IMR-90 (cell line): ENCODE measurements at regions not wholly inside any gene's neighbourhood (a gene's known extent, or its start where the extent isn't known, plus 50 kb on each side); places are given as distances from the start of the nearest gene placed in this dataset.

Experiments used
- ATAC-seq: fragments of 200-7000 bp; cut with Tn5 transposase; 2 replicates; pipeline ENCODE4 v1.9.1; 2020; ENCODE audit warnings: low read depth, mild to moderate bottlenecking, moderate library complexity
- BruUV-seq: library from RNA; stranded (reverse); fragments of 400-500 nt; replicated peaks from 2 replicates; lab custom pipeline; 2021; lab: Mats Ljungman, UMichigan
- CTCF ChIA-PET: fragments of 300-600 bp; formaldehyde crosslinking; extraction: SDS; loops from one replicate; lab custom pipeline; 2021; ENCODE audit warnings: antibody characterized with exemption; lab: Yijun Ruan, JAX
- POLR2A ChIA-PET: fragments of 300-600 bp; sonication (Branson Sonifier 250); formaldehyde crosslinking; loops from one replicate; lab custom pipeline; 2022; ENCODE audit warnings: antibody characterized with exemption; ENCODE audit not compliant: unreplicated experiment; lab: Charles Lee
- DNase-seq: peaks from one replicate; pipeline ENCODE4 v3.0.0; 2013
- H2AFZ ChIP-seq: replicated peaks from 2 replicates; pipeline ENCODE3; 2013; ENCODE audit warnings: low read length, mild to moderate bottlenecking; ENCODE audit not compliant: poor library complexity
- H2AK5ac ChIP-seq: 2 replicates; pipeline ENCODE4 v1.6.1; 2013; ENCODE audit warnings: low read depth, low read length, inconsistent platforms
- H2AK9ac ChIP-seq: replicated peaks from 2 replicates; pipeline ENCODE3; 2013; ENCODE audit warnings: mild to moderate bottlenecking, low read depth, low read length, moderate library complexity; ENCODE audit not compliant: poor library complexity
- H2BK120ac ChIP-seq: 2 replicates; pipeline ENCODE4 v1.6.1; 2013; ENCODE audit warnings: low read depth, low read length, inconsistent platforms
- H2BK15ac ChIP-seq: 3 replicates; pipeline ENCODE4 v1.6.1; 2013; ENCODE audit warnings: low read depth, low read length, inconsistent platforms
- H2BK20ac ChIP-seq: 2 replicates; pipeline ENCODE4 v1.6.1; 2013; ENCODE audit warnings: low read depth, mild to moderate bottlenecking, inconsistent platforms, low read length, moderate library complexity
- H2BK5ac ChIP-seq: 2 replicates; pipeline ENCODE4 v1.6.1; 2013; ENCODE audit warnings: mild to moderate bottlenecking, low read depth, low read length, inconsistent platforms; ENCODE audit not compliant: poor library complexity, severe bottlenecking
- H3K14ac ChIP-seq: replicated peaks from 2 replicates; pipeline ENCODE4 v1.6.1; 2013; ENCODE audit warnings: low read depth, low read length, inconsistent platforms
- H3K18ac ChIP-seq: 2 replicates; pipeline ENCODE4 v1.6.1; 2013; ENCODE audit warnings: low read depth, low read length, control low read depth
- H3K23ac ChIP-seq: 2 replicates; pipeline ENCODE4 v1.6.1; 2013; ENCODE audit warnings: low read depth, low read length, inconsistent platforms
- H3K27ac ChIP-seq: 2 replicates; pipeline ENCODE4 v1.5.1; 2013; ENCODE audit warnings: mild to moderate bottlenecking, control low read depth, low read length; ENCODE audit not compliant: insufficient read depth
- H3K27me3 ChIP-seq: 2 replicates; pipeline ENCODE4 v1.6.1; 2013; ENCODE audit warnings: low read length; ENCODE audit not compliant: control insufficient read depth, insufficient read depth
- H3K36me3 ChIP-seq: 2 replicates; pipeline ENCODE4 v1.6.1; 2013; ENCODE audit warnings: low read length, mixed read lengths; ENCODE audit not compliant: control insufficient read depth, insufficient read depth
- H3K4ac ChIP-seq: 2 replicates; pipeline ENCODE4 v1.6.1; 2013; ENCODE audit warnings: low read depth, low read length, inconsistent platforms
- H3K4me1 ChIP-seq: 2 replicates; pipeline ENCODE4 v1.6.1; 2013; ENCODE audit warnings: low read length, mixed read lengths; ENCODE audit not compliant: control insufficient read depth, insufficient read depth
- H3K4me2 ChIP-seq: 2 replicates; pipeline ENCODE4 v1.6.1; 2013; ENCODE audit warnings: low read depth, mild to moderate bottlenecking, control low read depth, low read length, moderate library complexity
- H3K4me3 ChIP-seq: 2 replicates; pipeline ENCODE4 v1.5.1; 2013; ENCODE audit warnings: low read depth, mild to moderate bottlenecking, control low read depth, low read length, moderate library complexity; ENCODE audit not compliant: insufficient read depth
- H3K56ac ChIP-seq: 2 replicates; pipeline ENCODE4 v1.6.1; 2013; ENCODE audit warnings: low read length, inconsistent platforms; ENCODE audit not compliant: insufficient read depth; ENCODE audit errors: extremely low read depth
- H3K79me1 ChIP-seq, 2 experiments: 2 replicates each; pipeline ENCODE4 v1.6.1; 2013; ENCODE audit warnings: low read length in 2 of 2, inconsistent platforms in 1 of 2, low read depth in 1 of 2
- H3K9ac ChIP-seq: 2 replicates; pipeline ENCODE4 v1.6.1; 2013; ENCODE audit warnings: low read depth, low read length, control low read depth
- H3K9me1 ChIP-seq: 2 replicates; pipeline ENCODE4 v1.6.1; 2013; ENCODE audit warnings: low read length, inconsistent platforms; ENCODE audit not compliant: insufficient read depth
- H3K9me3 ChIP-seq: 2 replicates; pipeline ENCODE4 v1.6.1; 2013; ENCODE audit warnings: low read length; ENCODE audit not compliant: control insufficient read depth, insufficient read depth
- H4K20me1 ChIP-seq: 2 replicates; pipeline ENCODE4 v1.6.1; 2013; ENCODE audit warnings: low read length, inconsistent platforms; ENCODE audit not compliant: insufficient read depth
- H4K5ac ChIP-seq: 2 replicates; pipeline ENCODE4 v1.6.1; 2013; ENCODE audit warnings: mild to moderate bottlenecking, low read depth, low read length, control low read depth
- H4K8ac ChIP-seq, 2 experiments: 2 replicates each; pipeline ENCODE4 v1.6.1; 2013; ENCODE audit warnings: low read depth in 2 of 2, low read length in 2 of 2, control low read depth in 1 of 2, inconsistent platforms in 1 of 2
- H4K91ac ChIP-seq: 2 replicates; pipeline ENCODE4 v1.6.1; 2013; ENCODE audit warnings: low read depth, low read length, inconsistent platforms; ENCODE audit not compliant: insufficient read depth
- BHLHE40 ChIP-seq: fragments of 150-350 bp; IDR thresholded peaks from 2 replicates; pipeline ENCODE4 v1.6.1; 2016; ENCODE audit warnings: mild to moderate bottlenecking, low read depth, low read length
- CEBPB ChIP-seq: IDR thresholded peaks from 2 replicates; pipeline ENCODE4 v1.6.1; 2012; ENCODE audit warnings: low read depth, low read length, improper control_type of control experiment
- CHD1 ChIP-seq: IDR thresholded peaks from 2 replicates; pipeline ENCODE4 v1.6.1; 2012; ENCODE audit warnings: low read depth, low read length, improper control_type of control experiment
- CTCF ChIP-seq: conservative IDR thresholded peaks from 2 replicates; pipeline ENCODE4 v1.5.1; 2012; ENCODE audit warnings: mild to moderate bottlenecking, low read depth, low read length, improper control_type of control experiment
- FOS ChIP-seq: fragments of 150-350 bp; IDR thresholded peaks from 2 replicates; pipeline ENCODE4 v1.6.1; 2016; ENCODE audit warnings: low read depth, low read length
- MAFK ChIP-seq: IDR thresholded peaks from 2 replicates; pipeline ENCODE4 v1.6.1; 2012; ENCODE audit warnings: low read depth, low read length, improper control_type of control experiment
- MAZ ChIP-seq: IDR thresholded peaks from 2 replicates; pipeline ENCODE4 v1.6.1; 2012; ENCODE audit warnings: low read depth, mild to moderate bottlenecking, low read length, improper control_type of control experiment, moderate library complexity, borderline replicate concordance
- MXI1 ChIP-seq: IDR thresholded peaks from 2 replicates; pipeline ENCODE4 v1.6.1; 2012; ENCODE audit warnings: low read depth, mild to moderate bottlenecking, low read length, moderate library complexity, borderline replicate concordance
- NFE2L2 ChIP-seq: fragments of 150-350 bp; IDR thresholded peaks from 2 replicates; pipeline ENCODE4 v1.6.1; 2016; ENCODE audit warnings: low read depth, mild to moderate bottlenecking, low read length
- POLR2A ChIP-seq: IDR thresholded peaks from 2 replicates; pipeline ENCODE4 v1.6.1; 2012; ENCODE audit warnings: mild to moderate bottlenecking, low read depth, low read length
- RAD21 ChIP-seq: IDR thresholded peaks from 2 replicates; pipeline ENCODE4 v1.6.1; 2012; ENCODE audit warnings: low read length, improper control_type of control experiment
- RFX5 ChIP-seq: IDR thresholded peaks from 2 replicates; pipeline ENCODE4 v1.8.0; 2012; ENCODE audit warnings: low read depth, mild to moderate bottlenecking, low read length, moderate library complexity
- WGBS, 2 experiments: methylation state at CpG; one replicate each; pipeline versions ENCODE4 v1.1.5 to v1.1.7; 2013; ENCODE audit warnings: missing lambda C conversion rate in 2 of 2; ENCODE audit not compliant: insufficient read length in 1 of 2; ENCODE audit errors: extremely low coverage in 2 of 2; 5-methylcytosine and 5-hydroxymethylcytosine counted together
- dilution Hi-C: fragments of 300-500 bp; cut with HindIII; formaldehyde crosslinking; loops from one replicate; pipeline ENCODE4 v1.14.3; 2018; ENCODE audit warnings: low sequenced_read_pairs; ENCODE audit not compliant: unreplicated experiment
- in situ Hi-C: fragments of 300-500 bp; cut with MboI; formaldehyde crosslinking; loops from 3 replicates; pipeline ENCODE4 v1.14.3; 2019; ENCODE audit warnings: low sequenced_read_pairs, inconsistent platforms, mixed read lengths
- intact Hi-C: fragments of 100-400 bp; cut with micrococcal nuclease; formaldehyde crosslinking; loops from 2 replicates; pipeline ENCODE4 v1.10.0; 2022
- TF ChIP-seq, protein P1 (sequence below): fragments of 150-350 bp; IDR thresholded peaks from 2 replicates; pipeline ENCODE4 v1.6.1; 2017; ENCODE audit warnings: mild to moderate bottlenecking, antibody characterized with exemption, low read length, low read depth

DNA sequence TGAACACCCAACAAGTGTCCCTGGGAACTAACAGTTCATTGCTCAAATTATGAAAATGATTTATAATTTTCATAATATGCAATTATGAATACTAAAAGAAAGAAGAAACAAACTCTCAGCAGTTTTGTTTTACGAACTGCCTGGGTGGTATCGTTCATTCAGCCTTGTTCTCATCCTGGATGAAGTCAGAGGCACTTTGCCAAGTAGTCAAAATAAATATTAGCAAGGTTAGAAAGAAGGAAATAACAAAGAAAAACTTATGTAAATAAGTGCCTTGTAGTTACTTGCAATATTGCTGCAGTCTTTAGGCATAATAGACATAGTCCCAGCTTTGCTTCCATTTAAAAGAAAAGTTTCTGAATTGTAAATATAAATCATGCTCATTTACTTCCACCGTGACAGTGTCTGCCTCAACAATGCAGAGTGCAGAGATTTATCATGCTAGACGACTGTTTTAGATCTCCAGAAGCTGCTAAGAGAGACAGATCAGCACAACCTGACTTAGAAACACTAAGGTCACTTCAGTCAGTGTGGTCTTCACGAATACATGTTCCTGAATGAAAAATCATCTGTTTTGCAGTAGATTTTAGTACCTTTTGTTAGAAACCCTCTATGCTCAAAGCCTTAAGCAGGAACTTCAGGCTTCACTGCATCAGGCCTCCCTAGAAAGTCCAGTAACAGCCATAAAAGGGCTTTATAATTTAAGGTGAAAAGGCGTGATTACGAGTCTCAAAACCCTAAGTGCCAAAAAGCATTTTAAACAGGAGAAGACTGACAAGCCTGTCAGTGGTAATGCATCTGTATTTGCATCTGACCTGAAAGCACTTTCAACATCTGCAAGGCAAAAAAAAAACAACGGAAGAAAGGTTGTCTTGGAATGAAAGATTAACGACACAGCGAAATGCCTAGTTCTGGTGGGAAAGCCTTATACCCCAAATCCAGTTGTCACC, 92.1 kb downstream of the TMEM167A start:
- H3K27me3 ChIP-seq, result no peaks in the 10 kb centered on the region; the same call in 1 of the 2 replicates
- no peak overlapping the region for H3K4me3 ChIP-seq
- H3K9me1 ChIP-seq, result no peaks in the 10 kb centered on the region
- BruUV-seq, result no TSS peak
- H4K91ac ChIP-seq, result no peak overlapping the region
- H3K79me1 ChIP-seq, result no peaks in the 10 kb centered on the region
- H3K56ac ChIP-seq, result no peak overlapping the region
- POLR2A ChIA-PET, result no interaction called here
- no peaks in the 10 kb centered on the region for H3K9me3 ChIP-seq
- no peaks in the 10 kb centered on the region for H4K20me1 ChIP-seq
- no peak overlapping the region for H3K18ac ChIP-seq
- H2BK5ac ChIP-seq, result no peak overlapping the region
- ATAC-seq (no peak), DNase-seq (no peak)
- CTCF ChIA-PET, result no interaction called here
- no peak overlapping the region for H2AFZ ChIP-seq
- no peak overlapping the region for H4K8ac ChIP-seq
- no peak overlapping the region for H2BK120ac ChIP-seq
- H2AK5ac ChIP-seq, result no peak overlapping the region
- H3K23ac ChIP-seq, result no peak overlapping the region
- H3K4ac ChIP-seq, result no peak overlapping the region
- no peak overlapping the region for H2BK15ac ChIP-seq
- intact Hi-C loops, result no loop called here
- no peaks in the 10 kb centered on the region for H3K36me3 ChIP-seq
- H3K27ac ChIP-seq, result no peak overlapping the region
- no peak overlapping the region for H2BK20ac ChIP-seq
- H3K4me2 ChIP-seq, result no peak overlapping the region
- no peak overlapping the region for H3K9ac ChIP-seq
- dilution Hi-C loops, result no loop called here
- H2AK9ac ChIP-seq, result no peak overlapping the region
- no peak for TF ChIP-seq MAZ
- TF ChIP-seq, protein P1, sequence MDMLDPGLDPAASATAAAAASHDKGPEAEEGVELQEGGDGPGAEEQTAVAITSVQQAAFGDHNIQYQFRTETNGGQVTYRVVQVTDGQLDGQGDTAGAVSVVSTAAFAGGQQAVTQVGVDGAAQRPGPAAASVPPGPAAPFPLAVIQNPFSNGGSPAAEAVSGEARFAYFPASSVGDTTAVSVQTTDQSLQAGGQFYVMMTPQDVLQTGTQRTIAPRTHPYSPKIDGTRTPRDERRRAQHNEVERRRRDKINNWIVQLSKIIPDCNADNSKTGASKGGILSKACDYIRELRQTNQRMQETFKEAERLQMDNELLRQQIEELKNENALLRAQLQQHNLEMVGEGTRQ, result no peak
- no peak for TF ChIP-seq MXI1
- no peak for TF ChIP-seq CHD1
- no peak for TF ChIP-seq RFX5
- TF ChIP-seq CTCF, result no peak
- no peak for TF ChIP-seq FOS
- no peak for TF ChIP-seq CEBPB
- TF ChIP-seq MAFK, result no peak
- TF ChIP-seq NFE2L2, result no peak
- TF ChIP-seq BHLHE40, result no peak
- TF ChIP-seq RAD21, result no peak
- no peak for TF ChIP-seq POLR2A
- 82% methylated on average over 2 of the region's 10 CpGs; no CpG with 5 or more reads in 1 of the 2 experiments for WGBS, 2 experiments
- no peak overlapping the region for H4K5ac ChIP-seq
- in situ Hi-C loops, result no loop called here
- H3K4me1 ChIP-seq, result no peaks in the 10 kb centered on the region
- H3K14ac ChIP-seq, result 0 out of 2 replicates have a peak overlapping the region, but pooled peaks have one; percentile 35
